WERI-Rb-1 (cell line): ENCODE measurements at regions not wholly inside any gene's neighbourhood (a gene's known extent, or its start where the extent isn't known, plus 50 kb on each side); places are given as distances from the start of the nearest gene placed in this dataset.

Experiments
- DNase-seq: peaks from one replicate; pipeline ENCODE4 v3.0.0-alpha.2; 2020
- H3K27ac ChIP-seq: fragments of 250-450 bp; sonication (Bioruptor Pico); 2 replicates; pipeline ENCODE4 v1.5.1; 2020; ENCODE audit warnings: mild to moderate bottlenecking, moderate library complexity
- H3K27me3 ChIP-seq: fragments of 250-450 bp; sonication (Bioruptor Pico); 2 replicates; pipeline ENCODE4 v1.5.1; 2021; ENCODE audit warnings: mild to moderate bottlenecking, low read depth, moderate library complexity; ENCODE audit not compliant: insufficient read depth, severe bottlenecking
- H3K36me3 ChIP-seq: fragments of 250-450 bp; sonication (Bioruptor Pico); 2 replicates; pipeline ENCODE4 v1.5.1; 2020; ENCODE audit warnings: mild to moderate bottlenecking, moderate library complexity
- H3K4me3 ChIP-seq: 2 replicates; pipeline ENCODE4 v1.5.1; 2011; ENCODE audit warnings: low read depth, mild to moderate bottlenecking, control low read depth, low read length
- H3K9me3 ChIP-seq: fragments of 250-450 bp; sonication (Bioruptor Pico); 2 replicates; pipeline ENCODE4 v1.5.1; 2021; ENCODE audit warnings: mild to moderate bottlenecking, moderate library complexity; ENCODE audit not compliant: severe bottlenecking
- CTCF ChIP-seq: IDR thresholded peaks from 2 replicates; pipeline ENCODE4 v1.5.1; 2011; ENCODE audit warnings: low read depth, mild to moderate bottlenecking, control low read depth, inconsistent platforms, low read length

DNA sequence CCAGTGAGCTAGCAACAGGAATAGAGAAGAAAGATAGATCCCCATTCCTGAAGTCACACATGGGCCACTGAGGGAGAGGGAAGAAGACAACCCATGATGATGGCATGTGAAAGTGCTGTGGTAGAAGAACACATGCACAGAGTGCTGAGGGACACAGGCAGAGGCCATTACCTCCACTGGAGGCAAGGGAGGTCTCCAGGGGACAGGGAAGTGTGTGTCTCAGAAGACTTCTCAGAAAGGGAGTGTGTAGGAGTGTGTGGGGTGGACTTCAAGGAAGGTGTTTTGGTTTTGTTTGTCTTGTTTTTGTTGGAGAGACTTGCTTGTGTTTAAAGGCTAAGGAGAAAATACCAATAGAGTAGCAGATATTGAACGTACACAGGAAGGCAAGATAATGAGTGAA is 77.0 kb upstream of the SMARCA2 start:
- H3K27ac ChIP-seq, result no peak overlapping the region
- H3K27me3 ChIP-seq, result no peaks in the 10 kb centered on the region
- no peak for TF ChIP-seq CTCF
- H3K4me3 ChIP-seq, result no peak overlapping the region
- no peaks in the 10 kb centered on the region for H3K9me3 ChIP-seq
- DNase-seq, result no peak
- no peaks in the 10 kb centered on the region for H3K36me3 ChIP-seq

GRCh38 chr9:1938675-1939170 is 76.4 kb upstream of the SMARCA2 start:
- TF ChIP-seq CTCF, result no peak
- no peak overlapping the region for H3K4me3 ChIP-seq
- no peaks in the 10 kb centered on the region for H3K27me3 ChIP-seq
- H3K36me3 ChIP-seq, result no peaks in the 10 kb centered on the region
- DNase-seq, result no peak
- H3K9me3 ChIP-seq, result no peaks in the 10 kb centered on the region
- no peak overlapping the region for H3K27ac ChIP-seq

DNA sequence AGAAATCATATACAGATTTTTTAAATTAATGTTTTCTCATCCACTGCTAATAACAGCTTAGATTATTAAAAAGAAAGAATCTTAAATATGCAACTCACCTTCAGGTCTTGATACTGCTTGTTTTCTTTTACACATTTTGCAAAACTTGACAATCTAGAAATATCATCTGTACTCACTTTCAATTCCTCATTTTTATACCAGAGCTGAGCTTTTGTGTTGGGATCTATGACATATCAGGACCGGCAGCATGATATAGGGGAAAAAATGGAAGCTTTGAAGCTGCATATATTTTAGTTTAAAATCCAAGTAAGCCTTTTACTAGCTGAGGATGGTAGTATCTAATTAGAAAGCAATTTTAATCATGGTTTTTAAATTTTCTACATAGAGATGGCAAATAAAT is 75.7 kb upstream of the SMARCA2 start:
- no peak for DNase-seq
- no peaks in the 10 kb centered on the region for H3K36me3 ChIP-seq
- no peaks in the 10 kb centered on the region for H3K27me3 ChIP-seq
- no peaks in the 10 kb centered on the region for H3K9me3 ChIP-seq
- no peak overlapping the region for H3K27ac ChIP-seq
- no peak for TF ChIP-seq CTCF
- H3K4me3 ChIP-seq, result no peak overlapping the region

DNA sequence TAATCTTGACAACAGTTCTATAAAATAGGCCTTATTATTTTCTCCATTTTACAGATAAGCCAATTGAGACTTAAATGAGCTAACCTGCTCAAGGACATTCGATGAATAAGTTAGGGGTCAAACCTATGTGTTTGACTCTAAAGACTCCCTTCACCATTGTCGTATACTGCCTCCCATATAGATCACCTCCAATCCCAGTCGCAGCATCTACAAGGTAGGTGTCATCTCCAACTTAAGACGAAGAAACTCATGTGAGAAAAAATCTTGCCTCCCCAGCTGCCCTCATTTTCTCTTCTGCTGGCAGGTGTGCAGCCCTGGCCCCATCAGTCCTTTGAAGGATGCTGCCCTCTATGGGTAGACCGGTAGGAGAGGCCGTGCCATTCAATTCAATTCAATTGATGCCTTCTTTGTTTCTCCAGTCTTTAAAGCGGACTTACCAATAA is 75.2 kb upstream of the SMARCA2 start:
- H3K36me3 ChIP-seq, result no peaks in the 10 kb centered on the region
- H3K27ac ChIP-seq, result no peak overlapping the region
- no peaks in the 10 kb centered on the region for H3K27me3 ChIP-seq
- H3K9me3 ChIP-seq, result no peaks in the 10 kb centered on the region
- TF ChIP-seq CTCF, result peak; percentile 79
- peak; percentile 51 for DNase-seq
- no peak overlapping the region for H3K4me3 ChIP-seq

DNA sequence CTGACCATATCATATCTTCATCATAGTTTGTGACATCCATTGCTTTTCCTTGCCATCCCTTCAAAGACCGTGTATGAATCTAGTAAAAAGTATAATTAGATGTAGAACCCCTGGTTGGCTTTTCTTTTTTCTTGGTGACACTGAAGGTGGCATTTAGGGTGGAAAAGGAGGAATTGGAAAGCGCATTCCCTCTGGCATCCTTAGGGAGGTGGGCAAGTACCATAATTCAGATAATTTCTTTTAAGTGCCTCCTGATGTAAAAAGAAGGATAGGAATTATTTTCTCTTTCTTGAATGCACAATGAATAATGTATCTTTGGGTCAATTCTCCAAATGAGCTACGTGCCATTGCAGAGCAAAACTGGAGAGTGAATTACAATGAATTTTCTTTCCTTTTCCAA is 73.2 kb upstream of the SMARCA2 start:
- H3K9me3 ChIP-seq, result no peaks in the 10 kb centered on the region
- H3K4me3 ChIP-seq, result no peak overlapping the region
- H3K27ac ChIP-seq, result no peak overlapping the region
- no peaks in the 10 kb centered on the region for H3K36me3 ChIP-seq
- H3K27me3 ChIP-seq, result no peaks in the 10 kb centered on the region
- no peak for DNase-seq
- TF ChIP-seq CTCF, result peak; percentile 39; the same call in 1 of the 2 replicates
